GM19238 (cell line): ENCODE measurements at regions not wholly inside any gene's neighbourhood (a gene's known extent, or its start where the extent isn't known, plus 50 kb on each side); places are given as distances from the start of the nearest gene placed in this dataset.

Experiments used
- DNase-seq: peaks from one replicate; pipeline ENCODE4 v3.0.0; 2011; ENCODE audit warnings: low spot score; ENCODE audit not compliant: insufficient read length

DNA sequence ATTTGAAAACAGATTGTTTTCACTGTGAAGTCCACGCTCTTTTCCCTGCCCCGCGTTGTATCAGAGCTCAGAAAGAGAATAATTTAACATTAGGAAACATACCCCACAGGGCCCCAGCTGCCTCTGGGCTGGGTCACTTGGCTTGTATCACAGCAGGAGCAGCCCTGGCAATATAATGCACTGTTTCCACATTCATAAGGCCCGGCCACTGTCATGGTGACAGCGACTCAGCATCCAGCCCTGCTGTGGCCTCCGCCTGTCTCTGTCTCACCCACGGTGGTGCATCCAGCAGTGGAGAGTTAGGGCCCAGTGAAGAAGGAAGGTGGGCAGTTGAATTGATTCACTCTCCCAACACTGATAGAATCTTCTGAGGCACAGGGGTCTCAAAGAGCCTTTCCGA lies 188.9 kb downstream of the NSG2 start:
- no peak for DNase-seq

DNA sequence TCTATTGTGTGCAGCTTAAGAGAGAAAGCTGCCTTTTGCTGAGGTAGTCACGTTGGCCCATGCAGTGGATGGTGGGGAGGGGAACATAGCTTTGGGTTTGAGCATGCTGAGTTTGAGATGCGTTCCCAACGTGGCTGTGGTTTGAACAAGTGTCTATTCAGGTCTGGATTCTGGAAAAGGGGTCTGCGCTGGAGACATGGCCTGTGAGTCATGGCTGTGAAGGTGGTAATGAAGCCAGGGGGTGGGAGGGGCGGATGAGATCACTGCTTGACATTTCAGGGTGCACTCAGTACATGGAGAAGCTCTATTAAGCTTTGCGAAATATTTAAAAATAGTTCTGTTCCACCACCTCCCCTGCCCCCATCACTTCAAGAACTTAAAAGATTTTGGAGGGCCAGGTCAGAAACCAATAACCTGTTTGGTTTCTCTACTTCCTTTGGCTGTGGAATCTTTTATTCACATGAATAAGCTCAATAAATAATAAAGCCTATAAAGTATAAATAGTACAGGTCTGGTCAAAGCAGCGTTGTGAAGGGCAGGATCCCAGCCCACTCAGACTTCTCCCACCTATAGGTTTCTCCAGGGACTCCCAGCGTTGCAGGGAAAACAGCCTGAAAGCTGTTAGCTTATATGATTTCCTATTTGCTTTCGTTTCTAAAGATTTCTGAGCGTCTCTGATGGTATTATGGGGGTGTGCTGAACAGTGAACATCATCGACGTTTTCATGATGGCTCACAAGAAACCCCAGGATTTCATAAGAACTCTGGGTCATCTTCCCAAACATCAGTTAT lies 189.9 kb downstream of the NSG2 start:
- no peak for DNase-seq

DNA sequence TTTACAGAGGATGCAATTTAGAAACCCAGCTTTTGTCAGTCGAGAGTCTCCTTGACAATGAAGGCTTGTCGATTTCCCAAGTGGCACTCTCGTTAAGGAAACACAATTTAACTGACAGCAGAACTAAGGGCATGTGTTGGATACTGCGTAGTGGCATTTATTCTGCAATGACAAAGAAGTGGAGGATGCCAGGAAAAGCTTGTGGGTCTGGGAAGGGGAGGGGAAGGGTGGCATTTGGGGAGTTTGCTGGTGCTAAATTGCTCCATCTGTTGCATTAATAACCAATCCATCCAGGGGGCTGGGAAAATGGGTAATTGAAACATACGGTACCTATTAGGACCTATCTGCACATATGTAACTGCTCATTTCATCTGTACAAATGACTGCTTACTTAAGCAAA lies 190.6 kb downstream of the NSG2 start:
- DNase-seq: no peak

DNA sequence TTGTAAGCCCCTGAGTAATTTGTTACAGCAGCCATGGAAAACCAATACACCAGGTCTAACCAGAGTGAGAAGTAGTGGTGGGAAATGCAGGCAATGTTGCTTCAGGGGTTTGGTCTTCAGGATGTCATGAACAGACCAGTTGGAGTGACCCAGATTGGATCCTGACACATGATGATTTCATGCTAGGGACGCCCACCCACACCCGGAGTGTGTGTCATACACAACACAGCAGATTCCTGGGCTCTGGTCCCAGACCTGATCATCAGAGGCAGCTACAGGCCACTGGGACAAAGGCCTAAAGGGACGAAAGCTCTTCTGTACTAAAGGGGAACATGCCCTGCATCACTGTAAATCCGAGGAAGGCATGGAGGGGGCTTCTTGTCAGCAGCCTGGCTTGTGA lies 194.2 kb downstream of the NSG2 start:
- DNase-seq: no peak

DNA sequence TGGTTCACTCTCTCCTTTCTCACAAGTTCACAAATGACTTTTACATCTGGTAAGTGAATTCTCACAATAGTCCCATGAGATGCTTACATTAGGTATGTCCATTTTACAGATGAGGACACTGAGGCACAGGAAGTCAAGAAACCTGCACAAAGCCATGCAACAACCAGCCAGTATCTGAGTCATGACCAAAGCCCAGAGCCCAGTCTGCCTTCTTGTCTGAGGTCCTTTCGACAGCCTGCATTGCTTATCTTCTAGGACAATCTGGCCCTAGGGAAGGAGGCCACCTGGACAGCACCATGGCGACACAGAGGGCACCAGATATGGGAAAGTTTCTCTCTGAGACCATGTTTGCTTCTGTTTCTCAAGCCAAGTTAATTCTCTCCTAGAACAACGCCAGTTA lies 197.1 kb downstream of the NSG2 start:
- DNase-seq: no peak

DNA sequence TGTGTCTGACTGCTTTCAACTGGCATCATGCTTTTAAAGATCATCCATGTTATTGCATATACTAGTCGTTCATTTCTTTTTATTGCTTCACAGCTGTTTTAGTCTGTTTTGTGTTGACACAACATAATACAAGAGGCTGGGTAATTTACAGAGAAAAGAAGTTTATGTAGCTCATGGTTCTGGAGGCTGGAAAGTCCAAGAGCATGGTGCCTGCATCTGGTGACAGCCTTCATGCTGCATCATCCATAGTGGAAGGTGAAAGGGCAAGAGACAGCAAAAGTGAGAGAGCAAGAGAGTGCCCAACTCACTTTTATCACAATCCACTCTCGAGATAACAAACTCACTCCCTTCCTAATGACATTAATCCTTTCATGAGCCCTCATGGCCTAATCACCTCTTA lies 198.4 kb downstream of the NSG2 start:
- no peak for DNase-seq

DNA sequence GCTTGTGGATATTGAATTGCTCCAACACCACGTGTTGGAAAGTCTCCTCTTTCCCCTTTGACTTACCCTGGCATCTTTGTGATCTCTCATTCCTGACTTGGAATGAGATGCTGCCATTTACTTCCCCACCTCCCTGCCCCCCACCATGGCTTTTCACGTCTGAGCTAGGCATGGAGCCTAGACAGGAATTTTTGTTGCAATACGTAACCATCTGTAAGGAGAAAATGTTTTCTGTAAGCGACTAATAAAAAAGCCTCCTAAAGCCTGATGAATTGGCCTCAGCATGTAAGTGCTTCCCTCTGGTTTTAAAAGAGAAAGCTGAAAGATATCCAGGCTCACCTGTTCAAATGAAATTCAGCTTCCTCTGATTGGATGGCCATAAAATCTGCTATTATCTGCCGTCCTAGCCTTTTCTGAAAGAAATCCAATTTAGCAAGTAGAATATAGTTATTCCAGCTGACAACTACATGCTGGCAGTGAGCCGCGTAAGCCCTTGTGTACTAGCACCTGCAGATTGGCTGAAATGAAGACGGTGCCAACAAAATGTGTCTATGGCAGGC lies 200.1 kb downstream of the NSG2 start:
- DNase-seq: no peak

DNA sequence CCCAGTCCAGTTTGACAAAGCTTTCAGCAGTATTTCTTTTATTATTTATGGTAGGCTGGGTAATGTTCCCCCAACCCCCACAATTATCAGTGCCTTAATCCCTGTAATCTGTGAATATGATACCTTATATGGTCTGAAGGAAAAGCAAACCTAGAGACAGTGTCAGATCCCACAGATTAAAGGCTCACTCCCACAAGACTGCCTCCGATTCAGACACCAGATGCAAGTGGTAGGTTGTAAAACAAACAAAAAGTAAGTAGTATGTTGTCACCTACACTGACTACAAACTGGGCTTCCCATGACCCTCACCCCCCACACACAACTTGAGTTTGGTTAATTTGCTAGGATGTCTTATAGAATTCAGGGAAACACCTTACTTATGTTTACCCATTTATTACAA lies 201.2 kb downstream of the NSG2 start:
- no peak for DNase-seq

DNA sequence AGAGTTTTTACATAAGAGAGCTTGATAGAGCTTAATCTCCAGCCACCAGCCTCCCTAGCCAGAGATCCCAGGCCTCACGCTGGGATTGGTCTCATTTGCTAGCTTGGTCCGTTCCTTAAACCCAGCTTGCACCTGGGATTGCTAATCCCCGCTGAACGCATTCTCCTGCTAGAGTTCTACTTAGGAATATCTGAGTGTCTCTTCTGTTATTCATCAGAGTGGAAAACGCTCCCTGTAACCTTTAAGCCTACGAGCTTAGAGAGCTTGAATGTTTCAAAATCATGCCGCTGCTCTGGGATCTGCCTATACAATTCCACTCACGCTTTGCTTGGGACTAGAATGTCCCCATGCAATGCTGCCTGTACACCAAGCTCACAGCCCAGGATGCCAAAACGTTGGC lies 201.8 kb downstream of the NSG2 start:
- DNase-seq: no peak

DNA sequence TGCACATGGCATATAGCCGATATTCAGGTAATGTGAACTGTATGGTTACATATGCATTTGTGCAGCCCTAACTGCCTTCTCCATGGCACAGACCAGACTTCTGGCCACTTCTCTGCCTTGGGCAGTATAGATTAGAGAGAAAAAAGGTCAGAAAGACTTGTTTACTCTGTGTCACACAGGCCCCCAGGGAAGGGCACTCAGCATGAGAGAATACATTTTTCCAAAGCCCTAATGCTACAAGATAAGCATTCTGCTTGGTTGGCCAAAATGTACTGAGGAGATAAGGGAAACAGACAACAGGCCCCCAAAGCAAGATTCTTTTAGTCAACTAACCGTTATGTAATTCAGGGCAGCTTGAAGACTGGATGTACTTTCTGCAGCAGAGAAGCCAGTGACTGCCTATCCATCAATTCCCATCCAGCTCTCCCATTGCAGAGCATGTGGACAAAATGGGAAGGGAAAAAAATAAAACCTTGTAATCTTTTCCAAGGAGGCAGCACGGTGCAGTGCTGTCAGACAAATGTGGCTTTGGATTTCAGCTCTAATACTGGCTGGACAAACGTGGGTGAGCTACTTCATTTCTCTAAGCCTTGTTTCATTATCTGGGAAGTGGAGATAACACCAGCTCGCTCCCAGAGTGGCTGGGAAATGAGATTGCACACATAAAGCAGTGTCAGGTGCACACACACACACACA lies 205.9 kb downstream of the NSG2 start:
- DNase-seq: no peak

DNA sequence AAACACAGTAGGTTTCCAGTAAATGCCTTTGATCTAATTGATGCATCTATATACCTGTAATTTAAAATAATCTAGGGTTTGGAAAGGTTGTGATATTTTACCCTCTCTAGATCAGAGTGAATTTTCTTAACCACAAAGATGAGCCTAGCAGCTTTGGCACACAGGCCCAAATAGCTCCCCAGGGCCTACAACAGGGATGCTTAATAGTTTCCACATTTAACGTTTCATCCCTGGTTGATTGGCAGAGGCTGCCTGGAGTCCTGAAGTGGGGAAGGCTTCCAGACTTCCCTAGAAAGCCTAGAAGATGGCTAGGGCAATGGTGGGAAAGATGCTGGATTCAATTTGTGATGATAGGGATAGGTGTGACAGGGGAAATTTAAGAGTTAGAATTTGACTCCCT lies 206.6 kb downstream of the NSG2 start:
- DNase-seq: no peak

DNA sequence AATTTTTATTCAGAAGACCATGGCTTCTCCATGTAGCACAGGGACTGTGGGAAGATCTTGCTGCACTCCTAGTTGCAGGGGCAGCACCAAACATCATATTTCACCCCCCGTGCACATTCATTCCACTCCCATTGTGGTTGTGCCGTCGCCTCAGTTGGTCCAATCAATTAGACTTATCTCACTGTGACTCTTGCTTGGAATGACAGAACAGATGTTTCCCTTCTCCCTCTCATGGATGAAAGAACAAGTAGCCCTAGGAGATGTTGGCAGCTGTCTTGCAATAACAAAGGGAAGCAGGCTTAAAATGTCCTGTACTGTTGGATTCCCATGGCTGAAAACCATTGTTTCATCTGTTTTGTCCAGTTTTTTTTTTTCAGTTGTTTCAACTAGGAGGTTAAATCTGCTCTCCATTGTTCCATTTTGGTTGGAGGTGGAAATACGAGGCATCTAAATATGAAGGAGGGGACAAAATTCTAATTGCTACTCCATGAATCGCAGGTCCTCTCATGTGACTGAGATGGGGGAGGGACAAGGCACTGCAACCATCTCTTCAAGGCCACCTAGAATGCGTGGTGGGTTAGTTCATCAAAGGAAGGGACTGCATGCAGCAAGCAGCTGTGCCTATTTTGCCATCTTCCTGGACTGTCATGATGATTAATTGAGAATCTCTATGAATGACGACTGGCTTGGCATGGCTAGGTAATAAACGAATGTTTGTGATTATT lies 214.4 kb downstream of the NSG2 start:
- DNase-seq: no peak

DNA sequence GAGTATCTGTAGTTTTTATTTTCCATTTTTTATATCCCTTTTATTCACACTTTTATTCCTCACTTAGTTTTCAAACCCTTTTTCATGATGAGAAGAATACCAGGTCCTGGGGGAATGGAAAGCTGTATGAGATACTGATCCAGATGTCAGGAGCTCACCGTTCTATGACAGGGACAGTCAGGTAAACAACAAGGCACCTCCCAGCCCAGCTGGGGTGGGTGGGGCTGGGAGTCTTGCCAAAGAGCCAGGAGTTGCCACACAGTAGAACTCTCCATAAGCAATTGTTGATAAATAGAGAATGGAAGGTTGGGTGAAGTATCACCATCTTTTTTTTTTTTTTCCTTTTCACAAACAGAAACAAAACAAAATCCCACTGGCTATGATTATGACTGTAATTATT lies 225.8 kb downstream of the NSG2 start:
- DNase-seq: no peak

DNA sequence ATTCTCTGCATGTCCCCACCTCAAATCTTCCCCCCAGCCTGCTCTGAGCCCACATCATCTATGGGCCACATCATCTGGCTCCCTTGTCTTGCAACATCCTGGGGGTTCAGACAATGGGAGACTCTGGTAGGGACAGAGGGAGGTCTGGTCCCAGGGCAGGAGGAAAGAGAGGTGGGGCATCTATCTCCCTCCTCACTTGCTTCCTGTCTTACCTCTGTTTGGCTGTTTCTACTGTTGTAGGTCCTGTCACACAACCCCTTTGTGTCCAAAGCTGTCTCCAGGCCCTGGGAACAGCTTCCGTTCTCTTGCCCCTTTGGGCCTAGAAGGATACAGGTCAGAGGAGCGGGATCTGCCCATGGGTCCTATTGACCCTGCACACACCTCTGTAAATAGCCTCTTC lies 227.2 kb downstream of the NSG2 start:
- DNase-seq: no peak

DNA sequence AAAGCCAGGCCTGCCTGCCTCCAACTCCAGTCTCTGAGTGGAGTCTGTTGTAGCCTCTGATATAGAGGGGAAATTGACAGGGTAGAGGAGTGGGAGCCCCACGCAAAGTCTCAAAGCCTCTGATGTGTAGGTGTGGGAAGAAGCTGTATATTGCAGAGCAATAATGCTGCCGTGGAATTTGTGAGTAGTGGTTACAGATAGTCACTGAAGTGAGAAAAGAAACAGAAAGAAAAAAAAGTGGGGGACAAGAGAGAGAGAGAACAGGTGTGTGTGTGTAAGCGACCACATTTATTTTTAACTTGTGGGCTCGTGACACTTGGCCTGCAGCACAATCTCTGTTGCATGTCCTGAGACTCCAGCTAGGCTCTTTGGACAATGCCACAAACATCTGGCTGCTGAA lies 227.8 kb downstream of the NSG2 start:
- no peak for DNase-seq

DNA sequence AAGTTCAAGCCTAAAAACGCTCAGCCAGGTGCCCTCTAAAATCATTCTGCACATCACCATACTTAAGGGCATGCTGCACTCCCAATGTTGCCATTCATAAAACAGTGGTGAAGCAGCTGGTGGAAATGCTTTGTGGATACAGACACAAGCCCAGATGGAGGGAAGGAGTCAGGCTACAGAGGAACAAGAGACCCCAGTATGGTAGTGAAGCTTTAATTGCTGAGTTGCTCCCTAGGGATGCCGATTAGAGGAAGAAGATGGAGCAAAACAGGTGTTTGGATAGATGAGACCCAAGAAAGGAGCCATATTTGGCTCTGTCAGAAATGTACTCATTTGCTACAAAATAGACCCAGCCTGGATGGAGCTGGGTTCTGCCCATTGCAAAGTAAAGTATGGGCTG lies 230.5 kb downstream of the NSG2 start:
- DNase-seq: no peak

DNA sequence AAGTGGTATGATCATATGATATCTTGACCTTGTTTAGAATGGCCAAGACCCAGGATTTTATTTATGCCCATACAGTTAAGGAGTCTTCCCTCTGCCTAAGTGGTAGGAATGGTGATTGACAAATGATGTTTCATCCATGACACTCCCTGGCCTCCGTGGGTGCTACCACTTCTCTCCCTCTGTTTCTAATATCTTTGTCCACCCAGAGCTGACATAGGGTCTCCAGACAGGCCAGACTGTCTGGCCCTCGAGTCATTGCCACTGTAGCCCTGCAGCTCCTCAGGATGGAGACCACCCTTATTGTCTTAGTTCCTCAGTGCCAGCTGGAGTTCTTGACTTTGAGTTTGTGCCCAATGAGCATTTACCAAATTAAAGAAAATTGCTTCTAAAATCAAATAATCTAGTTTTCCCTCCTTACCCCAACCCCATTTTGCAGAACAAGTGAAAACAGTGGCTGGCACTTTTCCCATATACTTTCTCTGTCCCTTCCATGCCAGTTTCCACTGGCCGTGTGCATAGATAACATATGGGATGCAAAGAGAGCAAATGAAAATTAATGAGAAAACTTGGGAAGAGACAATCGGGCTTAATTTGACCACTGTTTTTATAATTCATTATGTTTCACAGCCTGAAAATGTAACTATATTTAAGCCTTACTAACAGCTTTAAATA lies 235.7 kb downstream of the NSG2 start:
- no peak for DNase-seq

DNA sequence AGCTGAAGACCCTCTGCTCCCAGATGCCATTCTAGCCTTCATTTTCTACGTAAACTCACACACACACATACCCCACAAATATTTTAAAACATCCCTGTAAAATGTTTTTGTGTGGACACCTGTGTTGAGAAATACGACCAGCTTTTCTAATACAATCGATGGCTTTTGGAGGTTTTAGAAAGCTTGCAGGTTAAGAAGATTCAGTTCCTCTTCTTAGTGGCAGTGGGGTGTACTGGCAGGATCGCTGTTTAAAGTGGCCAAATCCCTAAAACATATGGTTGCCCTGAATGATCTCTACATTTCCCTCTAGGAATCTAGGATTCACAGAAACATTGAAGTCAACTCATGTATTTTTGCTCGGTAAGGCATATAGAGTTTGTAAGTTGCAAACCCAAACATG lies 236.3 kb downstream of the NSG2 start:
- DNase-seq: no peak

DNA sequence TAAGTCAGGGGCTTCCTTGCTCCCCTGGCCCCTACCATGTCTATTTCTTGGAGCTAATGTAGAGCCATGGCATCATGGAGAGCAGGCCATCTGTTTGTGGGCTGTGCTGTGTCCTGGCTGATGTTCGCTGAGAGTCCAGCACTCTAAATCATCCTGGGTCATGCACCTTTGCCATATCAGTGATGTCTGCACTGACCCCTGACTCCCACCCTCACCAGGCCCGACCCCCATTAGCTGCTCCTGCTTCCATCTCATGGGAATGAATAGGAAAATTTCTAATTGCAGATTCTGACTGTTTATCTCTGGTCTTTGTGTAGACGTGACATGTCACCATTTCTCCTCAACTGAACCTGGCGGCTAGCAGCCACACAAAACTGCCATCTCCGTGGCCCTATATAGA lies 236.9 kb downstream of the NSG2 start:
- no peak for DNase-seq

DNA sequence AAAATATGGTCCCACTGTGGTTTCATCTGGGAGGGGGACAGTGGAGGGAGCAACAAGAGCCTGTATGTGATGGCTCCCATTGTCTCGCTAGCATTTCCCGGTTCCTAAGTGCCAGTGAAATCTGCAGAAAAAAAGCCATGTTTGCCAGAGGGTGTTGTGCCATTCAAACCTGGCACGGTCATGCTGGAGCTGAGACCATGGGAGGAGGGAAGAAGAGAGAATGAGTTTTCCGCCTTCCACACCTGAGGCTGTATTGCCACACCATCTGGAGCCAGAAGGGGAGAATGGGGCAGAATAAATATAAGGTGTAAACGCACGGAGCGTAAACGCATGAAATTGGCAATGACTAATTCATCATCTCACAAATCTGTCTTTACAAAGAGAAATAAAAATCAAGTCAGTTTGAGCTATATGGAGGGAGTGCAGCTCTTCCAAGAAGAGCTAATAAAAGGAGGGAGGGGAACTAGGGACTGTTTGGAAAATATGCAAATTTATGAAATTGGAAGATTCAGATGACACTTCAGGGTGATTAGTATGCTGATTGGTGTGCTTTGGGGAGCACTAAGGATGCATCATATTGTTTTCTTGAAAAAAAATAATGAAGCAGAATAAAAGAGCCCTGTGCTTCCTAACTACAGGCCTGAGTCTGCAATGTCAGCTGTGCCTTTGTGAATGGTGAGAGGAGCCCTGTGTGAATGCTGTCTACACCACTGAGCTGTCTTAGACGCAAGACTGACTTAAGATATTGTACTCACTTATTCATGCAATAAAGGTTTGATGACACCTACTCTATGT lies 237.9 kb downstream of the NSG2 start:
- DNase-seq: no peak

DNA sequence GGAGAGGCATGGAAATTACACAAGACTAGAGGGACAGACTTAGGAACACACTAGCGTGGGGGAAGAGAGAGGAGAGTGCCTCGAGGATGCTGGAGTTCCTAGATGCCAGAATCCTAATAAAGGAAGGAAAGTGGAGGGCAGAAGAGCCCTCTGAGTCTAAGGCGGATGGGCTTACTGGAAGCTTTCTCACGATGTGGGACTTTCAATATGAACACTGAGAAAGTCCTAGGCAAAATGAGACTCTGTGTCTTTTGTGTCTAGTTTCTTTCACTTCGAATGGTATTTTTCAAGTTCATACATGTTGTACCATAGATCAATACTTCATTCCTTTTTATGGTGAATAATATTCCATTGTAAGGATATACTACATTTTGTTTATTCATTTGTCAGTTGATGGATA lies 239.4 kb downstream of the NSG2 start:
- DNase-seq: no peak
